Activated CD4-positive, alpha-beta T cell treated with anti-CD3 and anti-CD28 coated beads for 36 hours (primary cell): ENCODE measurements at regions not wholly inside any gene's neighbourhood (a gene's known extent, or its start where the extent isn't known, plus 50 kb on each side); places are given as distances from the start of the nearest gene placed in this dataset.
A peak's percentile ranks its signal among the peaks of the same experiment; 100 is the strongest.
"Not testable (repeated sequence)": the region's sequence is repeated elsewhere in the genome, so short reads cannot be mapped to it uniquely, and the experiment has no call there.

ENCODE experiments used
- ATAC-seq: fragments of 200-7000 bp; cut with Tn5 transposase; one replicate; pipeline ENCODE4 v1.10.0; 2021; ENCODE audit warnings: mild to moderate bottlenecking, moderate library complexity
- CTCF ChIA-PET: fragments of 350-600 bp; sonication (Branson Sonifier 250); formaldehyde crosslinking; loops from one replicate; lab custom pipeline; 2021; ENCODE audit warnings: antibody characterized with exemption; lab: Charles Lee
- POLR2A ChIA-PET: fragments of 350-600 bp; sonication (Branson Sonifier 250); formaldehyde crosslinking; loops from one replicate; lab custom pipeline; 2021; ENCODE audit warnings: antibody characterized with exemption, inconsistent platforms; lab: Charles Lee
- DNase-seq: peaks from one replicate; pipeline ENCODE4 v3.0.0-alpha.2; 2020
- H3K27ac Mint-ChIP-seq: one replicate; pipeline ENCODE4 v1.8.0; 2021; ENCODE audit warnings: mixed read lengths
- H3K27me3 Mint-ChIP-seq: one replicate; pipeline ENCODE4 v1.8.0; 2021; ENCODE audit warnings: mixed read lengths
- H3K36me3 Mint-ChIP-seq: one replicate; pipeline ENCODE4 v1.8.0; 2021; ENCODE audit warnings: low read depth, mixed read lengths
- H3K4me1 Mint-ChIP-seq: one replicate; pipeline ENCODE4 v1.8.0; 2021; ENCODE audit warnings: mixed read lengths
- H3K4me3 Mint-ChIP-seq: one replicate; pipeline ENCODE4 v1.8.0; 2021; ENCODE audit warnings: mild to moderate bottlenecking, moderate library complexity, mixed read lengths
- H3K9me3 Mint-ChIP-seq: one replicate; pipeline ENCODE4 v1.8.0; 2021; ENCODE audit warnings: low read depth, mixed read lengths
- intact Hi-C, 2 experiments: fragments of 100-400 bp; cut with DNase I in 1 of 2; cut with micrococcal nuclease in 1 of 2; formaldehyde crosslinking; loops; one replicate each; pipeline versions ENCODE4 v1.14.2 to v1.15.1; 2022 to 2024; cut with DNase I, micrococcal nuclease

GRCh38 chr19:7400815-7401214, 52.1 kb downstream of the ARHGEF18 start:
- no peaks in the 10 kb centered on the region for H3K9me3 Mint-ChIP-seq
- peaks cover 14% of the 10 kb centered on the region for H3K36me3 Mint-ChIP-seq
- DNase-seq (no peak), ATAC-seq (no peak)
- POLR2A ChIA-PET: no interaction called here
- CTCF ChIA-PET: interaction anchor here (0.9 kb wide), 1 partner anchor 16 kb away, joined by 4 read pairs; no protein-coding TSS in a partner anchor
- peak overlapping the region; percentile 10 for H3K27ac Mint-ChIP-seq
- intact Hi-C loops: no loop called here
- no peaks in the 10 kb centered on the region for H3K27me3 Mint-ChIP-seq
- H3K4me1 Mint-ChIP-seq: peaks cover 32% of the 10 kb centered on the region
- H3K4me3 Mint-ChIP-seq: no peak overlapping the region

GRCh38 chr19:7401694-7402093, 53.0 kb downstream of the ARHGEF18 start:
- peaks cover 14% of the 10 kb centered on the region for H3K36me3 Mint-ChIP-seq
- intact Hi-C loops: no loop called here
- peak overlapping the region; percentile 17 for H3K27ac Mint-ChIP-seq
- no peaks in the 10 kb centered on the region for H3K9me3 Mint-ChIP-seq
- no peak overlapping the region for H3K4me3 Mint-ChIP-seq
- POLR2A ChIA-PET: no interaction called here
- DNase-seq (no peak), ATAC-seq (no peak)
- H3K4me1 Mint-ChIP-seq: peaks cover 23% of the 10 kb centered on the region
- CTCF ChIA-PET: interaction anchor here (0.6 kb wide), 1 partner anchor 13 kb away, joined by 3 read pairs; no protein-coding TSS in a partner anchor
- H3K27me3 Mint-ChIP-seq: no peaks in the 10 kb centered on the region

GRCh38 chr19:7405482-7405881, 56.7 kb downstream of the ARHGEF18 start:
- CTCF ChIA-PET, ATAC-seq, POLR2A ChIA-PET, H3K4me3 Mint-ChIP-seq, H3K9me3 Mint-ChIP-seq, H3K27me3 Mint-ChIP-seq, DNase-seq, intact Hi-C loops: not testable (repeated sequence)
- Mint-ChIP-seq H3K4me1 (peaks cover 16% of the 10 kb centered on the region), H3K36me3 (peaks cover 18% of the 10 kb centered on the region), H3K27ac (peak overlapping the region; percentile 2)

GRCh38 chr19:7408251-7408650, 59.5 kb downstream of the ARHGEF18 start:
- Mint-ChIP-seq H3K9me3 (no peaks in the 10 kb centered on the region), H3K27me3 (no peaks in the 10 kb centered on the region), H3K4me1 (peaks cover 23% of the 10 kb centered on the region), H3K27ac (peak overlapping the region; percentile 4), H3K36me3 (peaks cover 19% of the 10 kb centered on the region), H3K4me3 (no peak overlapping the region)
- DNase-seq (no peak), ATAC-seq (no peak)
- CTCF ChIA-PET: interaction anchor here (1.2 kb wide), 1 partner anchor 10 kb away, joined by 3 read pairs; no protein-coding TSS in a partner anchor
- POLR2A ChIA-PET: no interaction called here
- intact Hi-C loops: no loop called here

- H3K9me3 Mint-ChIP-seq: no peaks in the 10 kb centered on the region
- intact Hi-C loops: no loop called here
- ATAC-seq: no peak
- H3K27me3 Mint-ChIP-seq: no peaks in the 10 kb centered on the region
- peaks cover 16% of the 10 kb centered on the region for H3K36me3 Mint-ChIP-seq
- peaks cover 32% of the 10 kb centered on the region for H3K4me1 Mint-ChIP-seq
- POLR2A ChIA-PET: interaction anchor here (1.1 kb wide), 1 partner anchor 13 kb away, joined by 9 read pairs; no protein-coding TSS in a partner anchor
- H3K27ac Mint-ChIP-seq: peak overlapping the region; percentile 37
- H3K4me3 Mint-ChIP-seq: no peak overlapping the region
- DNase-seq: no peak
- CTCF ChIA-PET: no interaction called here
Measured at GRCh38 chr19:7410946-7411345, 62.2 kb downstream of the ARHGEF18 start.

GRCh38 chr19:7413629-7414028, 64.9 kb downstream of the ARHGEF18 start:
- H3K27ac Mint-ChIP-seq: peak overlapping the region; percentile 11
- DNase-seq (no peak), ATAC-seq (no peak)
- no peaks in the 10 kb centered on the region for H3K9me3 Mint-ChIP-seq
- H3K27me3 Mint-ChIP-seq: no peaks in the 10 kb centered on the region
- intact Hi-C loops: no loop called here
- peaks cover 25% of the 10 kb centered on the region for H3K4me1 Mint-ChIP-seq
- peaks cover 11% of the 10 kb centered on the region for H3K36me3 Mint-ChIP-seq
- ChIA-PET CTCF (interaction anchor here (0.7 kb wide), 1 partner anchor 17 kb away, joined by 3 read pairs; no protein-coding TSS in a partner anchor), POLR2A (interaction anchor here (0.8 kb wide), 1 partner anchor 15 kb away, joined by 7 read pairs; no protein-coding TSS in a partner anchor)
- no peak overlapping the region for H3K4me3 Mint-ChIP-seq

GRCh38 chr19:7415163-7415856, 66.6 kb downstream of the ARHGEF18 start:
- Mint-ChIP-seq H3K9me3 (no peaks in the 10 kb centered on the region), H3K4me3 (no peak overlapping the region), H3K27ac (peak overlapping the region; percentile 3), H3K36me3 (peaks cover 11% of the 10 kb centered on the region), H3K27me3 (no peaks in the 10 kb centered on the region), H3K4me1 (peaks cover 22% of the 10 kb centered on the region)
- DNase-seq (no peak), ATAC-seq (no peak)
- ChIA-PET POLR2A (no interaction called here), CTCF (interaction anchor here (1.5 kb wide), 1 partner anchor 48 kb away, joined by 4 read pairs; no protein-coding TSS in a partner anchor)
- intact Hi-C loops: no loop called here

GRCh38 chr19:7415857-7416371, 67.2 kb downstream of the ARHGEF18 start:
- ChIA-PET POLR2A (no interaction called here), CTCF (interaction anchor here (0.6 to 1.5 kb wide), 2 partner anchors 49 to 528 kb away, joined by 3 to 4 read pairs; no protein-coding TSS in a partner anchor)
- ATAC-seq (no peak), DNase-seq (no peak)
- H3K27me3 Mint-ChIP-seq: no peaks in the 10 kb centered on the region
- H3K9me3 Mint-ChIP-seq: no peaks in the 10 kb centered on the region
- peak overlapping the region; percentile 47 for H3K27ac Mint-ChIP-seq
- H3K36me3 Mint-ChIP-seq: peaks cover 10% of the 10 kb centered on the region
- peaks cover 19% of the 10 kb centered on the region for H3K4me1 Mint-ChIP-seq
- intact Hi-C loops: no loop called here
- H3K4me3 Mint-ChIP-seq: no peak overlapping the region

GRCh38 chr19:7417671-7418324, 69.1 kb downstream of the ARHGEF18 start:
- no peaks in the 10 kb centered on the region for H3K27me3 Mint-ChIP-seq
- DNase-seq (no peak), ATAC-seq (no peak)
- H3K36me3 Mint-ChIP-seq: peaks cover 13% of the 10 kb centered on the region
- POLR2A ChIA-PET: no interaction called here
- no peak overlapping the region for H3K4me3 Mint-ChIP-seq
- no peaks in the 10 kb centered on the region for H3K9me3 Mint-ChIP-seq
- peak overlapping the region; percentile 49 for H3K27ac Mint-ChIP-seq
- intact Hi-C loops: no loop called here
- peaks cover 15% of the 10 kb centered on the region for H3K4me1 Mint-ChIP-seq
- CTCF ChIA-PET: interaction anchor here (0.7 kb wide), 1 partner anchor 30 kb away, joined by 4 read pairs; no protein-coding TSS in a partner anchor

- Mint-ChIP-seq H3K36me3 (peaks cover 15% of the 10 kb centered on the region), H3K27me3 (no peaks in the 10 kb centered on the region), H3K9me3 (no peaks in the 10 kb centered on the region), H3K4me3 (no peak overlapping the region), H3K27ac (no peak overlapping the region), H3K4me1 (peaks cover 10% of the 10 kb centered on the region)
- ATAC-seq (no peak), DNase-seq (no peak)
- POLR2A ChIA-PET: no interaction called here
- CTCF ChIA-PET: no interaction called here
- intact Hi-C loops: no loop called here
Measured at GRCh38 chr19:7418596-7418995, 69.9 kb downstream of the ARHGEF18 start.

- intact Hi-C loops: no loop called here
- Mint-ChIP-seq H3K36me3 (peaks cover 16% of the 10 kb centered on the region), H3K27me3 (no peaks in the 10 kb centered on the region), H3K27ac (no peak overlapping the region), H3K4me3 (no peak overlapping the region), H3K4me1 (peaks cover 5% of the 10 kb centered on the region), H3K9me3 (no peaks in the 10 kb centered on the region)
- CTCF ChIA-PET: interaction anchor here (0.7 kb wide), 1 partner anchor 478 kb away, joined by 3 read pairs; no protein-coding TSS in a partner anchor
- ATAC-seq (no peak), DNase-seq (no peak)
- POLR2A ChIA-PET: no interaction called here
Measured at GRCh38 chr19:7419153-7419552, 69.7 kb downstream of the PEX11G start.
